ENCODE measurements at regions not wholly inside any gene's neighbourhood (a gene's known extent, or its start where the extent isn't known, plus 50 kb on each side); places are given as distances from the start of the nearest gene placed in this dataset.

- WGBS, 3 donors, result 88 to 98% (median 91%) methylated on average over 1 of the region's 1 CpG
These were observed 420.2 kb downstream of the CDC14C start for GRCh38 chr7:49344556-49344955.

GRCh38 chr7:49346195-49346899 lies 422.0 kb downstream of the CDC14C start:
- no peaks in the 10 kb centered on the region for H3K4me1 ChIP-seq (ENCODE audit: insufficient read depth)
- no peak overlapping the region for H3K4me3 ChIP-seq
- H3K36me3 ChIP-seq, result no peaks in the 10 kb centered on the region
- H3K27ac ChIP-seq, result no peak overlapping the region
- 8 to 21% (median 16%) methylated on average over 1 of the region's 1 CpG for WGBS, 3 donors
- H3K27me3 ChIP-seq, result no peaks in the 10 kb centered on the region
- intact Hi-C loops (cut with DNase I), result no loop called here
- DNase-seq, result no peak
- no peak for TF ChIP-seq CTCF (IDR thresholded peaks at IDR 0.05)
- TF ChIP-seq EP300 (IDR thresholded peaks at IDR 0.05), result no peak
- no peak for TF ChIP-seq POLR2A (IDR thresholded peaks at IDR 0.05)
- no peaks in the 10 kb centered on the region for H3K9me3 ChIP-seq

More at GRCh38 chr7:49344556-49344955, 420.2 kb downstream of the CDC14C start:
- intact Hi-C loops (cut with DNase I), result no loop called here
- Histone ChIP-seq H3K27me3 (no peaks in the 10 kb centered on the region), H3K4me1 (ENCODE audit: insufficient read depth) (no peaks in the 10 kb centered on the region), H3K27ac (no peak overlapping the region), H3K9me3 (no peaks in the 10 kb centered on the region), H3K4me3 (no peak overlapping the region), H3K36me3 (no peaks in the 10 kb centered on the region)
- no peak for DNase-seq
- no peak for TF ChIP-seq CTCF (IDR thresholded peaks at IDR 0.05)
- no peak for TF ChIP-seq POLR2A (IDR thresholded peaks at IDR 0.05)
- TF ChIP-seq EP300 (IDR thresholded peaks at IDR 0.05), result no peak

GRCh38 chr7:49367072-49367471 lies 406.4 kb upstream of the VWC2 start:
- intact Hi-C loops (cut with DNase I), result no loop called here
- DNase-seq, result no peak
- no peak for TF ChIP-seq POLR2A (IDR thresholded peaks at IDR 0.05)
- no peak for TF ChIP-seq CTCF (IDR thresholded peaks at IDR 0.05)
- TF ChIP-seq EP300 (IDR thresholded peaks at IDR 0.05), result no peak
- Histone ChIP-seq H3K27me3 (no peaks in the 10 kb centered on the region), H3K4me3 (no peak overlapping the region), H3K36me3 (no peaks in the 10 kb centered on the region), H3K4me1 (ENCODE audit: insufficient read depth) (no peaks in the 10 kb centered on the region), H3K27ac (no peak overlapping the region), H3K9me3 (no peaks in the 10 kb centered on the region)
- 58 to 62% (median 62%) methylated on average over 2 of the region's 2 CpGs for WGBS, 3 donors

- H3K27ac ChIP-seq, result no peak overlapping the region
- no peaks in the 10 kb centered on the region for H3K27me3 ChIP-seq
- no peak for DNase-seq
- intact Hi-C loops (cut with DNase I), result no loop called here
- WGBS, 3 donors, result 33 to 43% (median 41%) methylated on average over 1 of the region's 1 CpG
- H3K36me3 ChIP-seq, result no peaks in the 10 kb centered on the region
- no peaks in the 10 kb centered on the region for H3K4me1 ChIP-seq (ENCODE audit: insufficient read depth)
- H3K9me3 ChIP-seq, result no peaks in the 10 kb centered on the region
- TF ChIP-seq CTCF (IDR thresholded peaks at IDR 0.05), result no peak
- no peak for TF ChIP-seq EP300 (IDR thresholded peaks at IDR 0.05)
- TF ChIP-seq POLR2A (IDR thresholded peaks at IDR 0.05), result no peak
- no peak overlapping the region for H3K4me3 ChIP-seq
These were observed 401.7 kb upstream of the VWC2 start for GRCh38 chr7:49371771-49372170.
